GM23338 (cell line): ENCODE measurements at regions not wholly inside any gene's neighbourhood (a gene's known extent, or its start where the extent isn't known, plus 50 kb on each side); places are given as distances from the start of the nearest gene placed in this dataset.

ENCODE experiments used
- POLR2AphosphoS5 ChIP-seq: IDR thresholded peaks from 2 replicates; pipeline ENCODE4 v1.6.1; 2016; ENCODE audit warnings: antibody characterized with exemption, low read depth
- TF ChIP-seq, protein P1 (sequence below), 2 experiments: fragments of 200-600 bp in 1 of 2; sonication (generic) in 1 of 2; conservative IDR thresholded peaks; 2 replicates each; pipeline versions ENCODE4 v1.5.1 to v1.6.1; 2016 to 2017; ENCODE audit warnings: antibody characterized with exemption in 2 of 2, low read depth in 2 of 2, mild to moderate bottlenecking in 2 of 2, moderate library complexity in 1 of 2

DNA sequence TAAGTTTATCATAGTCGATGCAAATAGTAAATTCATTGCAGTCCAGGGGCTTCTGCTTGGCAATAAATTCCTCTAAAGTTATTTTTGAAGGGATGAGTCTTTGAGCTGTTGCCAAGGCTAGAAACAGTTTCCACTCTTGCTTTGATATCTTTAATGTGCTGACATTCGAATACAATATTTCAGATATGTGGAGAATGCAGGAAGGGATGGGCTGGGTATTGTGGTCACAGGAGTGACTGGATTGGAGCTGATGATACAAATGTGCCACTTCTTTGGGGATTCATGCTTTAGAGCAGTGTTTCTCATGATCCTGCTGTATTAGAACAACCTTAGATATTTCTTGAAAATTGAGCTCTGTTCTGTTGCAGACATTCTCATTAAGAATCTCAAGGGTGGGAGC lies 139.0 kb downstream of the PRDM13 start:
- TF ChIP-seq, protein P1, sequence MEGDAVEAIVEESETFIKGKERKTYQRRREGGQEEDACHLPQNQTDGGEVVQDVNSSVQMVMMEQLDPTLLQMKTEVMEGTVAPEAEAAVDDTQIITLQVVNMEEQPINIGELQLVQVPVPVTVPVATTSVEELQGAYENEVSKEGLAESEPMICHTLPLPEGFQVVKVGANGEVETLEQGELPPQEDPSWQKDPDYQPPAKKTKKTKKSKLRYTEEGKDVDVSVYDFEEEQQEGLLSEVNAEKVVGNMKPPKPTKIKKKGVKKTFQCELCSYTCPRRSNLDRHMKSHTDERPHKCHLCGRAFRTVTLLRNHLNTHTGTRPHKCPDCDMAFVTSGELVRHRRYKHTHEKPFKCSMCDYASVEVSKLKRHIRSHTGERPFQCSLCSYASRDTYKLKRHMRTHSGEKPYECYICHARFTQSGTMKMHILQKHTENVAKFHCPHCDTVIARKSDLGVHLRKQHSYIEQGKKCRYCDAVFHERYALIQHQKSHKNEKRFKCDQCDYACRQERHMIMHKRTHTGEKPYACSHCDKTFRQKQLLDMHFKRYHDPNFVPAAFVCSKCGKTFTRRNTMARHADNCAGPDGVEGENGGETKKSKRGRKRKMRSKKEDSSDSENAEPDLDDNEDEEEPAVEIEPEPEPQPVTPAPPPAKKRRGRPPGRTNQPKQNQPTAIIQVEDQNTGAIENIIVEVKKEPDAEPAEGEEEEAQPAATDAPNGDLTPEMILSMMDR (conservative IDR thresholded peaks at IDR 0.05; ENCODE audit: low read depth in 2 of 2): no peak
- no peak for TF ChIP-seq POLR2AphosphoS5
